ENCODE measurements at regions not wholly inside any gene's neighbourhood (a gene's known extent, or its start where the extent isn't known, plus 50 kb on each side); places are given as distances from the start of the nearest gene placed in this dataset.

DNA sequence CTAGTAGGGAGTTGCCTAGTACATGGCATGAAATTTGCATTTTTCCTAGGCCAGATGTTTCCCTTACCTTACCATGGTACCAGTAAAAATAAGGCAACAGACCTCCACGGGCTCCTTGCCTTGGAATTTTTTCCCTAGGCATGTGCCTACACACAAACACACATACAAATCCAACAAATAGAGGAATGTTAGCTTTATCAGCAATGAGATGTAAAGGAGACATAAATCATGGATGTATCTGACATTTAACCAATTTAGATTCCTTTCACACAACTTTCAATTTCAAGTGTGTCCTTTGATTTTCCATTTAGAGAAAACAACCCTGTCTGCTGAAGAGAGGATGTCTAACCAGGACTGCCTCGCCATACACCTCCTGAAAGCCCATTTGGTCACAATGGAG lies 209.7 kb upstream of the SP4 start:
- Histone ChIP-seq H3K4me3 (replicated peaks; ENCODE audit: low read depth, low read length) (no peak overlapping the region), H3K36me3 (ENCODE audit: control insufficient read depth, insufficient read depth, low read length) (no peaks in the 10 kb centered on the region), H3K27me3 (replicated peaks; ENCODE audit: control insufficient read depth, insufficient read depth, low read length) (no peaks in the 10 kb centered on the region)
- no peak for DNase-seq (ENCODE audit: extremely low read depth, insufficient read length)
- TF ChIP-seq, protein P1, sequence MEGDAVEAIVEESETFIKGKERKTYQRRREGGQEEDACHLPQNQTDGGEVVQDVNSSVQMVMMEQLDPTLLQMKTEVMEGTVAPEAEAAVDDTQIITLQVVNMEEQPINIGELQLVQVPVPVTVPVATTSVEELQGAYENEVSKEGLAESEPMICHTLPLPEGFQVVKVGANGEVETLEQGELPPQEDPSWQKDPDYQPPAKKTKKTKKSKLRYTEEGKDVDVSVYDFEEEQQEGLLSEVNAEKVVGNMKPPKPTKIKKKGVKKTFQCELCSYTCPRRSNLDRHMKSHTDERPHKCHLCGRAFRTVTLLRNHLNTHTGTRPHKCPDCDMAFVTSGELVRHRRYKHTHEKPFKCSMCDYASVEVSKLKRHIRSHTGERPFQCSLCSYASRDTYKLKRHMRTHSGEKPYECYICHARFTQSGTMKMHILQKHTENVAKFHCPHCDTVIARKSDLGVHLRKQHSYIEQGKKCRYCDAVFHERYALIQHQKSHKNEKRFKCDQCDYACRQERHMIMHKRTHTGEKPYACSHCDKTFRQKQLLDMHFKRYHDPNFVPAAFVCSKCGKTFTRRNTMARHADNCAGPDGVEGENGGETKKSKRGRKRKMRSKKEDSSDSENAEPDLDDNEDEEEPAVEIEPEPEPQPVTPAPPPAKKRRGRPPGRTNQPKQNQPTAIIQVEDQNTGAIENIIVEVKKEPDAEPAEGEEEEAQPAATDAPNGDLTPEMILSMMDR (IDR thresholded peaks at IDR 0.05; ENCODE audit: insufficient read depth, low read length, poor library complexity, severe bottlenecking): no peak

DNA sequence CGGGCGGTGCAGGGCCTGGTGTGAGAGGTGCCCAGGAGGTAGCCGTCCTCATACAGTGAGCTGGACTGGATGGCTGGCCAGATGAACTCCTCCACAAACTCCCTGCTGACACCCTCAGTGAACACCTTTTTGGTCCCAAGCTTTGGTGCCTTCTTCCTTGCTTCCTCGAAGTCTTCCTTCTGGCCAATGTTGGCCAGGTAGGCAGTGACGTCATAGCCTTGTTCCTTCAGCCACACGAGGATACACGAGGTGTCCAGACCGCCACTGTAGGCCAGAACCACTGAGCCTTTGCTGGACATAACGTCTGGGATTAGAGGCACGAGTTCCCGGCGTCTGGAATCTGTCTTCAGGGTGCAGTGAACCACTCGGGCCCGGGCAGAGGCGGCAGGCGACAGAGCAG lies 206.8 kb upstream of the SP4 start:
- H3K27me3 ChIP-seq (replicated peaks; ENCODE audit: control insufficient read depth, insufficient read depth, low read length): no peaks in the 10 kb centered on the region
- no peak overlapping the region for H3K4me3 ChIP-seq (replicated peaks; ENCODE audit: low read depth, low read length)
- no peak for DNase-seq (ENCODE audit: extremely low read depth, insufficient read length)
- no peaks in the 10 kb centered on the region for H3K36me3 ChIP-seq (ENCODE audit: control insufficient read depth, insufficient read depth, low read length)
- TF ChIP-seq, protein P1 (IDR thresholded peaks at IDR 0.05; ENCODE audit: insufficient read depth, low read length, poor library complexity, severe bottlenecking): no peak

DNA sequence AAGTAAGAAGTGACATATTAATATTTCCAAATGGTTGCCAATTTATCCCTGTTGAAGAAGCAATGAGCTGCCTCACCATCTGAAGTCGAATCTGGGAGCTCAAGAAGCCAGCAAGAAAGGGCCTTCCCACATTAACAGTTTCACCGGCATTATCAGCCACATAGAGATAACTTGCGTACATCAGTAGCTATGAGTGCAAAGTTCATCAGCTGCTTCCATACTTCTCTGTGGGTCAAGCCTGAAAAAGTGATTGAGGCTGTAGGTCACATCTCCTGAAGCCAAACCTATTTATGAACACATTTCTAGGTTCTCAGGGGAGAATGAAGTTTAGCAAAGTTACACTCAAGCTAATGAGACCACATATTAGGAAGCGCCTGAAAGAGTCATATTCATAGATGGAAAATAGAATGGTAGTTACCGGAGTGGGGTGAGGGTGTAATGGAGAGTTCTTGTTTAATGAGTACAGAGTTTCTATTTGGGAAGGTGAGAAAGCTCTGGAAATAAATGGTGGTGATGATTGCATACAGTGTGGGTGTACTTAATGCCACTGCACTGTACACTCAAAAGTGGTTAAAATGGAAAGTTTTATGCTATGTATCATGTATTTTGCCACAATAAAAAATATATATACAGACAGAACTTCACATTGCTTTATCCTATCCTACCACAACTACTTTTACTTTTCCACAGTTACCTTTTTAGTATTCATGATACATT lies 189.3 kb upstream of the SP4 start:
- no peaks in the 10 kb centered on the region for H3K36me3 ChIP-seq (ENCODE audit: control insufficient read depth, insufficient read depth, low read length)
- TF ChIP-seq, protein P1 (IDR thresholded peaks at IDR 0.05; ENCODE audit: insufficient read depth, low read length, poor library complexity, severe bottlenecking): no peak
- no peaks in the 10 kb centered on the region for H3K27me3 ChIP-seq (replicated peaks; ENCODE audit: control insufficient read depth, insufficient read depth, low read length)
- no peak for DNase-seq (ENCODE audit: extremely low read depth, insufficient read length)
- H3K4me3 ChIP-seq (replicated peaks; ENCODE audit: low read depth, low read length): no peak overlapping the region

DNA sequence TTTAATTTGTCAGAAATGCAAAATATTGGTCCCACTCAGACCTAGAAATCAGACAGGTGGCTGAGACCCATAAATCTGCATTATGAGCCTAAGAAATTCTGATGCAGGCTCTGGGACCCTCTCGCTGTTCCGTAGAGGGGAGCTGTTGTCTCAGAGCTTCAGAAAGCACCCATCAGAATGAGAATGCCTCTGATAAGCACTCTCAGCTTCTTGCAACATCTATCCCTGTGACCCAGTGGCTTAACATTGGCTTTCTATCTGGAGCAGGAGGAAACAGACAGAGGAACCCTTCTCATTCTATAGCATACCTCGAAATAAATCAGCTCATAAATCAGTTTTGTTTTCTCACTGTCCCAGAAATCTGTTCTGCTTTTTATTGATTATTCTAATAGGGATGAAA lies 184.6 kb upstream of the SP4 start:
- Histone ChIP-seq H3K36me3 (ENCODE audit: control insufficient read depth, insufficient read depth, low read length) (no peaks in the 10 kb centered on the region), H3K27me3 (replicated peaks; ENCODE audit: control insufficient read depth, insufficient read depth, low read length) (no peaks in the 10 kb centered on the region), H3K4me3 (replicated peaks; ENCODE audit: low read depth, low read length) (no peak overlapping the region)
- DNase-seq (ENCODE audit: extremely low read depth, insufficient read length): no peak
- TF ChIP-seq, protein P1 (IDR thresholded peaks at IDR 0.05; ENCODE audit: insufficient read depth, low read length, poor library complexity, severe bottlenecking): no peak

DNA sequence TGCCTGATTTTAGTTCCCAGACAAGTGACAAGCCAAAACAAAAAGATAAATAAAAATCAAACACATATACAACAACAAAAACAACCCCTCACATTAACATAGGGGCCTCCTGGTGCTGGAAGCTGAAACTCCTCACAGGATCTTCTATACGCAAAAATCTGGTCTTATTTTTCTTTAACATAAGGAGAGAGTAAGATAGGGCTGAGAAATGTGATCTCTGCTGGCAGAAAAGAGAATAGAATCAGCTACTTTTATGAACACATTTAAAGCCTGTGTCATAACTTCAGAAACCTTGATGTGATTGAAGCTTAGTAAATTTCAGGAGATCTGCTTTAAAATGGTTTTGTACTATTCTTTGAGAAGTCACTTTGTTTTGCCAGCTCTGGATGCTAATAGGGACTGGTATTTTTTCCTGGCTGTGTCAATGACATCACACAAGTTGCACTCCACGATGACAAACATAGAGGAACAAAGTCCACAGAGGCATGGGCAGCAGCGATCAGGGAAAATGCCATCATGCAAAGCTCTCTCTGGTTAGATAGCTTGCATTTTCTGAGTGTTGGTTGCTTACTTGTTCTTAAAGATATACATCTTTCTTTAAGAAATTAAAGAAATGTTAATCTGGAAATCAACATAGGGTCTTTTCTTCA lies 176.6 kb upstream of the SP4 start:
- TF ChIP-seq, protein P1 (IDR thresholded peaks at IDR 0.05; ENCODE audit: insufficient read depth, low read length, poor library complexity, severe bottlenecking): no peak
- no peaks in the 10 kb centered on the region for H3K36me3 ChIP-seq (ENCODE audit: control insufficient read depth, insufficient read depth, low read length)
- H3K4me3 ChIP-seq (replicated peaks; ENCODE audit: low read depth, low read length): no peak overlapping the region
- no peak for DNase-seq (ENCODE audit: extremely low read depth, insufficient read length)
- H3K27me3 ChIP-seq (replicated peaks; ENCODE audit: control insufficient read depth, insufficient read depth, low read length): no peaks in the 10 kb centered on the region; the same call in 1 of the 2 replicates
